A673 (cell line): ENCODE measurements at regions not wholly inside any gene's neighbourhood (a gene's known extent, or its start where the extent isn't known, plus 50 kb on each side); places are given as distances from the start of the nearest gene placed in this dataset.
"Not testable (repeated sequence)": the region's sequence is repeated elsewhere in the genome, so short reads cannot be mapped to it uniquely, and the experiment has no call there.

ENCODE experiments used
- BruUV-seq: library from RNA; stranded (reverse); fragments of 400-500 nt; replicated peaks from 2 replicates; lab custom pipeline; 2021; lab: Mats Ljungman, UMichigan
- CTCF ChIA-PET: fragments of 300-600 bp; sonication (Branson Sonifier 250); formaldehyde crosslinking; loops from one replicate; lab custom pipeline; 2022; ENCODE audit warnings: antibody characterized with exemption; lab: Charles Lee
- POLR2A ChIA-PET: fragments of 300-600 bp; sonication (Branson Sonifier 250); formaldehyde crosslinking; loops from one replicate; lab custom pipeline; 2022; ENCODE audit warnings: antibody characterized with exemption; ENCODE audit not compliant: low non-redundant PET; lab: Charles Lee
- DNase-seq: peaks from one replicate; pipeline ENCODE4 v3.0.0-alpha.2; 2015; ENCODE audit warnings: low spot score
- H3K27ac ChIP-seq: fragments of 200-600 bp; sonication (generic); 2 replicates; pipeline ENCODE4 v1.5.1; 2016; ENCODE audit warnings: mixed run types, low read depth, mild to moderate bottlenecking, mixed read lengths, antibody characterized with exemption, low read length; ENCODE audit not compliant: poor library complexity, severe bottlenecking
- H3K27me3 ChIP-seq: fragments of 200-600 bp; sonication (generic); replicated peaks from 2 replicates; pipeline ENCODE4 v1.6.1; 2017; ENCODE audit warnings: mixed run types, low read depth, mild to moderate bottlenecking, mixed read lengths, antibody characterized with exemption, low read length; ENCODE audit not compliant: insufficient read depth, poor library complexity
- H3K36me3 ChIP-seq: fragments of 200-600 bp; sonication (generic); 2 replicates; pipeline ENCODE4 v1.6.1; 2016; ENCODE audit warnings: mixed run types, mild to moderate bottlenecking, mixed read lengths, antibody characterized with exemption, low read length; ENCODE audit not compliant: insufficient read depth, poor library complexity, severe bottlenecking
- H3K4me1 ChIP-seq: fragments of 200-600 bp; sonication (generic); 2 replicates; pipeline ENCODE4 v1.6.1; 2017; ENCODE audit warnings: mixed run types, mild to moderate bottlenecking, mixed read lengths, antibody characterized with exemption, low read length; ENCODE audit not compliant: insufficient read depth, poor library complexity, severe bottlenecking
- H3K4me3 ChIP-seq: fragments of 200-600 bp; sonication (generic); 2 replicates; pipeline ENCODE4 v1.5.1; 2016; ENCODE audit warnings: low read depth, mixed run types, mild to moderate bottlenecking, mixed read lengths, low read length; ENCODE audit not compliant: poor library complexity, severe bottlenecking
- H3K9me3 ChIP-seq: fragments of 200-600 bp; sonication (generic); 2 replicates; pipeline ENCODE4 v1.6.1; 2016; ENCODE audit warnings: mixed run types, low read depth, mild to moderate bottlenecking, mixed read lengths, antibody characterized with exemption, low read length; ENCODE audit not compliant: poor library complexity, severe bottlenecking
- EZH2 ChIP-seq: fragments of 200-600 bp; sonication (generic); IDR thresholded peaks from 2 replicates; pipeline ENCODE4 v1.6.1; 2017; ENCODE audit warnings: borderline replicate concordance, low read depth, mild to moderate bottlenecking, mixed read lengths, antibody characterized with exemption, low read length; ENCODE audit not compliant: poor library complexity, severe bottlenecking
- intact Hi-C: fragments of 100-400 bp; cut with micrococcal nuclease; formaldehyde crosslinking; loops from one replicate; pipeline ENCODE4 v1.10.0; 2022; ENCODE audit not compliant: unreplicated experiment
- TF ChIP-seq, protein P1 (sequence below): fragments of 300-800, 200-600 bp; sonication (generic); conservative IDR thresholded peaks from 2 replicates; pipeline ENCODE4 v1.5.1; 2017; ENCODE audit warnings: low read depth, mild to moderate bottlenecking, antibody characterized with exemption, low read length, moderate library complexity, mixed read lengths

DNA sequence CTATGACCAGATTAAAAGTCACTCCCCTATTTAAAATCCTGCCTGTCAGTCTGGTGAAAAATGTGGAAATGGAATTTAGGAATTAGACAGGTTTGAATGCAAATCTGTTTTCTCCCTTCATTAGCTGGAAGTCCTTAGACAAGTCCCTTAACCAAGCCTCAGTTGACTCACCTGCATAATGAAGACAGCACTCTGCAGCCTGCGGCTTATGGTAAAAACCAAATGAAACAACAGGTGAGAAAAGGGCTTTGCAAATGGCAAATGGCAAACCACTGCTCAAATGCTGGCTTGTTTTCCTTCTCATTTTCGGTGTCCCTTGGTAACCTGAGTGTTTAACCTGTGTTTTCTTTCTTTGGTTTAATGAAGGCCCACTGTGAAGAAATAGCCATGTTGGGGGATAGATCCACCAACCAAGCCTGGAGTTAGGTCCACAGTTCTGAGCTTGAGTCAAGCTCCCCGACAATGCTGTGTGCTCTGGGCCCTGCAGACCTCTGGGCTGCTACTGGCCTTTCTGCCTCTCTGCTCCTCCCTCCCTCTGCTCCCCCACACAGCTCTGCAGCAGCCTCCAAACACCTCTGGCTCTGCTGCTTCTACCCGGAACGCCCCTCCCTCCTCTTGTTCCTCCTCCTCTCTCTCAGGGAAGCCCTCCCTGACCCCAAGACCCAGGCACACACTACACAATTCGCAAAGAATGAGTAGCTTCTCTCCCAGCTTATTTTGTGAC, 641.8 kb downstream of the MATN1 start:
- Histone ChIP-seq H3K27ac (no peak overlapping the region), H3K27me3 (no peaks in the 10 kb centered on the region), H3K9me3 (no peaks in the 10 kb centered on the region), H3K36me3 (no peaks in the 10 kb centered on the region), H3K4me3 (no peak overlapping the region), H3K4me1 (peaks cover 31% of the 10 kb centered on the region)
- POLR2A ChIA-PET, result no interaction called here
- intact Hi-C loops, result loop anchor here (10.0 kb wide), 3 partner anchors 167 to 847 kb away; partner anchors contain the start of genes MECR and PTPRU
- DNase-seq, result no peak
- TF ChIP-seq, protein P1, sequence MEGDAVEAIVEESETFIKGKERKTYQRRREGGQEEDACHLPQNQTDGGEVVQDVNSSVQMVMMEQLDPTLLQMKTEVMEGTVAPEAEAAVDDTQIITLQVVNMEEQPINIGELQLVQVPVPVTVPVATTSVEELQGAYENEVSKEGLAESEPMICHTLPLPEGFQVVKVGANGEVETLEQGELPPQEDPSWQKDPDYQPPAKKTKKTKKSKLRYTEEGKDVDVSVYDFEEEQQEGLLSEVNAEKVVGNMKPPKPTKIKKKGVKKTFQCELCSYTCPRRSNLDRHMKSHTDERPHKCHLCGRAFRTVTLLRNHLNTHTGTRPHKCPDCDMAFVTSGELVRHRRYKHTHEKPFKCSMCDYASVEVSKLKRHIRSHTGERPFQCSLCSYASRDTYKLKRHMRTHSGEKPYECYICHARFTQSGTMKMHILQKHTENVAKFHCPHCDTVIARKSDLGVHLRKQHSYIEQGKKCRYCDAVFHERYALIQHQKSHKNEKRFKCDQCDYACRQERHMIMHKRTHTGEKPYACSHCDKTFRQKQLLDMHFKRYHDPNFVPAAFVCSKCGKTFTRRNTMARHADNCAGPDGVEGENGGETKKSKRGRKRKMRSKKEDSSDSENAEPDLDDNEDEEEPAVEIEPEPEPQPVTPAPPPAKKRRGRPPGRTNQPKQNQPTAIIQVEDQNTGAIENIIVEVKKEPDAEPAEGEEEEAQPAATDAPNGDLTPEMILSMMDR, result no peak
- no peak for TF ChIP-seq EZH2
- CTCF ChIA-PET, result no interaction called here
- BruUV-seq, result no TSS peak

DNA sequence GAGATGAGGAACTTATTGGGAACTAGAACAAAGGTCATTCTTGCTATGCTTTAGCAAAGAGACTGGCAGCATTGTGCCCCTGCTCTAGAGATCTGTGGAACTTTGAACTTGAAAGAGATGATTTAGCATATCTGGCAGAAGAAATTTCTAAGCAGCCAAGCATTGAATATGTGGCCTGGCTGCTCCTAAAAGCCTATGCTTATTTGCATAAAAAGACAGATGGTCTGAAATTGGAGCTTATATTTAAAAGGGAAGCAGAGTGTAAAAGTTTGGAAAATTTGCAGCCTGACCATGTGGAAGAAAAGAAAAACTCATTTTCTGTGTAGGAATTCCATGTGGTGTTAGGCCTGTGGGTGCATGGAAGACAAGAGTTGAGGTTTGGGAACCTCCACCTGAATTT, 647.5 kb downstream of the MATN1 start:
- H3K27me3 ChIP-seq, DNase-seq, H3K4me3 ChIP-seq, CTCF ChIA-PET, BruUV-seq, H3K4me1 ChIP-seq, H3K27ac ChIP-seq, H3K9me3 ChIP-seq, H3K36me3 ChIP-seq, intact Hi-C loops, POLR2A ChIA-PET: not testable (repeated sequence)

DNA sequence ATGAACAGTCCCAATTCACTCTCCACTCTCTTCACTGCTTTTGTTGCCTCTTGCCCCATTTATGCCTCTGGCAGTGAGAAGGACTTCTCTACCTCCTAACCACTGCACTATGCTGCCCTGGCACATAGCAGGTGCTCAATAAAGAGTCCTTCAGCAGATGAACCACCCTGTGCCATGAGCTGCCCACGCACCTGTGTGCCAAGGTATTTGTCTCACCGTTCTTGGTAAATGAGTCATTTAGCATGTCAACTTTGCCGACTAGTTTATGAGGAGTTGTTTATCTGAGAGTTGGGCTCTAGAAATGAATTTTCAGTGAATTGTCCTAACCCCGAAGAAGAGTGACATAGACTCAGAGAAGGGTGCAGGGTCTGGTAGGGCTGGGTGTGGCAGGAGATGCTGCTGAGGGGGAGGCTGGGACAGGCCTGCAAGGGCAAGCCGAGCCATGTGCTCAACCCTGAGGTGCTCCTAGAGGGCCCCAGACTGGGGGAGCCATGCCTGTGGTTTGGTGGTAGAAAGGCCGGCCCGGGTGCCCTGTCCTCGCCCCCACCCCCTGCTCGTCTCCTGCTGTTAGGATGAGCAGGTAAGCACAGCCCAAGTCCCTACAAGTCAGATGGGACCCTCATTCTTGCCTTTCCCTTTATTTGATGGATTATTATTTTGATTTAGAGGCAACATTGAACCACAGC, 654.5 kb downstream of the MATN1 start:
- DNase-seq, result no peak
- H3K27ac ChIP-seq, result no peak overlapping the region
- BruUV-seq, result no TSS peak
- H3K4me1 ChIP-seq, result no peaks in the 10 kb centered on the region
- H3K4me3 ChIP-seq, result no peak overlapping the region
- intact Hi-C loops, result no loop called here
- POLR2A ChIA-PET, result no interaction called here
- CTCF ChIA-PET, result no interaction called here
- no peaks in the 10 kb centered on the region for H3K9me3 ChIP-seq
- H3K27me3 ChIP-seq, result no peaks in the 10 kb centered on the region
- no peaks in the 10 kb centered on the region for H3K36me3 ChIP-seq
- no peak for TF ChIP-seq EZH2
- TF ChIP-seq, protein P1, result no peak

DNA sequence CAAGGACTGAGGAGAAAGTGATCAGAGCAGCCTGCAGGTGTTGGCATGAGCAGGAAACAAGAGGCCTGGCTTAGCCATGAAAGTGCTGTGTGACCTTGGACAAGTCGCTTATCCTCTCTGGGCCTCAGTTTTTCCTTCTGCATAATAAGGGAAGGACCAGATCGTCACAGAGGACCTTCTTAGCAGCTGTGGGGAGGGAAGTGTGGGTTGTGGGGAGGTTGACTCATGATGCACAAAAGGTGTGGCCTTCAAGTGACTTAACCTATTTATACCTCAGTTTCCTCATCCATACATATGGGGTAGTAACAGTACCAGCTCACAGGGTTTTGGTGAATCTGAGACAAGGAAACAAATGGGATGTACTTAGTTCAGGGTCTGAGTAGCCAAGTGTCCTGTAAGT, 658.8 kb downstream of the MATN1 start:
- CTCF ChIA-PET, result no interaction called here
- BruUV-seq, result no TSS peak

More for the DNA sequence above, 658.8 kb downstream of the MATN1 start:
- POLR2A ChIA-PET, result no interaction called here
- intact Hi-C loops, result no loop called here
- no peak for TF ChIP-seq EZH2
- TF ChIP-seq, protein P1, result no peak
- Histone ChIP-seq H3K27me3 (no peaks in the 10 kb centered on the region), H3K4me3 (no peak overlapping the region), H3K36me3 (no peaks in the 10 kb centered on the region), H3K9me3 (no peaks in the 10 kb centered on the region), H3K4me1 (no peaks in the 10 kb centered on the region), H3K27ac (no peak overlapping the region)
- no peak for DNase-seq
